D721Med (cell line): ENCODE measurements at regions not wholly inside any gene's neighbourhood (a gene's known extent, or its start where the extent isn't known, plus 50 kb on each side); places are given as distances from the start of the nearest gene placed in this dataset.

Source experiments
- DNase-seq: peaks from one replicate; pipeline ENCODE4 v3.0.0; 2011; ENCODE audit warnings: low spot score; ENCODE audit not compliant: insufficient read length
- FAIRE-seq: peaks from 2 replicates; lab custom pipeline; 2011; peaks lifted over from hg19 to GRCh38; lab: Jason Lieb, UNC
- TF ChIP-seq, protein P1 (sequence below): IDR thresholded peaks from 2 replicates; pipeline ENCODE4 v1.5.1; 2012; ENCODE audit warnings: mild to moderate bottlenecking, control low read depth; ENCODE audit not compliant: insufficient read depth; ENCODE audit errors: missing control alignments

DNA sequence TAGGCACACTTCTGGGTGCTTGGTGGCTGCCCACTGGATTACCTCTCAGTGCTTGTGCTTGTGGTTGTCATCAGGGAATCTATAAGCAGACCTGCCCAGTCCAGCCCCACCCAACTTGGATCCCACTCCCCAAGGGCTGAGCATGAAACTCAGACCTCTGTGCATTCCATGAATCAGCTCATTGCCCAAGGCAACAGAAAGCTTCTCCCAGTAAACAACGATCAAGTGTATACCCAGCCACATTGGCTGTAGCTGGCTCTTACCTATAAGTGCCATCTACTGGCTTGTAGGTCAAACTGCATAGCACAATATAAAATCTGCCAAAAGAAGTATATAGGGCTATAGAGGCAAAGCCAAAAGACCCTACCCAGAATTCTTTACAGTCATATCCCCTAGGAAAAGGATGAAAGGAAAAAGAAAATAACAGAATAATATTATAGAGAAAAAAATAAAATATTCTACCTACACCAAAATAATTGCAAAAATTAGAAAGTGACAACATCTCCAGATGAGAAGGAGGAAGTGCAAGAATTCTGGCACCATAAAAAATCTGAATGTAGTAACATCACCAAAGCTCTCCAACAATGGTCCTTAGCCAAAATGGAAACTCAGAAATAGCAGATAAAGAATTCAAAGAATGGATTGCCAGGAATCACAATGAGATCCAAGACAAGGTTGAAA lies 321.0 kb upstream of the TRPC7 start:
- FAIRE-seq (no peak), DNase-seq (no peak)
- TF ChIP-seq, protein P1, sequence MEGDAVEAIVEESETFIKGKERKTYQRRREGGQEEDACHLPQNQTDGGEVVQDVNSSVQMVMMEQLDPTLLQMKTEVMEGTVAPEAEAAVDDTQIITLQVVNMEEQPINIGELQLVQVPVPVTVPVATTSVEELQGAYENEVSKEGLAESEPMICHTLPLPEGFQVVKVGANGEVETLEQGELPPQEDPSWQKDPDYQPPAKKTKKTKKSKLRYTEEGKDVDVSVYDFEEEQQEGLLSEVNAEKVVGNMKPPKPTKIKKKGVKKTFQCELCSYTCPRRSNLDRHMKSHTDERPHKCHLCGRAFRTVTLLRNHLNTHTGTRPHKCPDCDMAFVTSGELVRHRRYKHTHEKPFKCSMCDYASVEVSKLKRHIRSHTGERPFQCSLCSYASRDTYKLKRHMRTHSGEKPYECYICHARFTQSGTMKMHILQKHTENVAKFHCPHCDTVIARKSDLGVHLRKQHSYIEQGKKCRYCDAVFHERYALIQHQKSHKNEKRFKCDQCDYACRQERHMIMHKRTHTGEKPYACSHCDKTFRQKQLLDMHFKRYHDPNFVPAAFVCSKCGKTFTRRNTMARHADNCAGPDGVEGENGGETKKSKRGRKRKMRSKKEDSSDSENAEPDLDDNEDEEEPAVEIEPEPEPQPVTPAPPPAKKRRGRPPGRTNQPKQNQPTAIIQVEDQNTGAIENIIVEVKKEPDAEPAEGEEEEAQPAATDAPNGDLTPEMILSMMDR, result peak; percentile 77

DNA sequence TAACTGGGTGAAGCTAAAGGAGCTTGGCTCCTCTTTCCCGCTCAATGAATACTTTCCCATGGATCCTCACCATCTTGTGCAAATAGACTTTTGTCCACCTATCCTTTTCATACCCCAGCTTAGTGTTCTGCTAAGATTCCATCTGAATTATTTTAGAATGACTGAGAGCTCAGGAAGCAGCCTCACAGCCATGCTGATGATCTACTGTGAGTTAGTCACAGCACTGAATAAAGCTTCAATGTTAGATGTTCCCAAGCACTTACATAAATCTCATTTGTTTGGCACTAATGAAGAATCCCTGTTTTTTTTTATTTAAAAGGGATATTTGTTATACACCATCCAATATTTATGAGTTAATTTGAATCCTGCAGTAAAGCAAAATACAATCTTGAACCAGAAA lies 317.6 kb upstream of the TRPC7 start:
- TF ChIP-seq, protein P1, result no peak
- FAIRE-seq, result no peak
- DNase-seq, result no peak

DNA sequence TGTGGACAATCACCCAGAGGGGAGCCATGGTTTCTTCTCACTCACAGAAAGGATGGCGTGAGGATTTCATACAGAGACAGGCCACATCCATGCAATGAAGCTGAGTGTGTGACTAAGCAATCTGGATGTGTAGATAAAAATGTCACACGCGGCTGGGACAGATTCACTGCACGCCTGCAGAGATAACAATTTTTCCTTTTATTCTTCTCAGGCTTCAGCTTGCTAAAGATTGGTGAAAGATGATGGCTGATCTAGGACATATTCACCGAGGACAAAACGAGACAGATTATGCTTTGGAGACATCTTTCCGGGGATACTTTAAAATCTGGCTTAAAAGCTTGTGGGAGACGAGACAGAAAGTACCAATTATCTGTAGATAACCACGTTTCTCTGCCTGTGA lies 313.9 kb upstream of the TRPC7 start:
- TF ChIP-seq, protein P1, result no peak
- DNase-seq (no peak), FAIRE-seq (no peak)

DNA sequence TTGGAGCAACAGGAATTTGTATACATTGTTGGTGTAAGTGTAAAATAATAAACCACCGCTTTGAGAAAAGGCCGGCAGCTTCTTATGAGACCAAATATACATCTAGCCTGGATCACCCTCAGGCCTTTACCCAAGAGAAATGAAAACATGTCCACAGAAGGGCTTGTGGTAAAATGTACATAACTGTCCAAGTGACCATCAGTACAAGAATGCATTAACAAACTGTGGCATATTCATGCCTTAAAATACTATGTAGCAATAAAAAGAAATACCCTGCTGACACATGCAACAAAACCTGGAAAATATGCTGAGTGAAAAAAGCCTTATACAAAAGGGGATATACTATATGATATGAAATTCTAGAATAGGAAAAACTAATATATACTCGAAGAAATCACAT lies 311.9 kb upstream of the TRPC7 start:
- no peak for FAIRE-seq
- no peak for DNase-seq
- TF ChIP-seq, protein P1, result no peak

DNA sequence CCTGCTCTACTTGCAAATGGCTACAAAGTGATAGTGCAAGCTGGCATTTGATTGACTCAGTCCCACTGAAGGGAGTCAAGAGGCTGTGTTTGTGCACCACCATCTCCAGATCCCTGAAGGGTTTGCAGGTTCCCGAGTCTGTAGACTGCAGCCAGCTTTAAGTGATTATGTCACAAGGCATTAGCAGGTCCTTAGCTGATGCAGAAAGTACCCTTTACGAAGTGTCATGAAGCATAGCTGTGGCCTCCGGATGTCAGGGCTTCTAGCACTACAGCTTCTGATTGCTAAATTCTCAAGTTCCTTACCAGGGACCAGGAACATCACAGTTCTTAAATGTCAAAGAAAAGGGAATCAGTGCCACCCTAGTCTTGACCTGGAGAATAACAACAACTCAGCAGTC lies 311.3 kb upstream of the TRPC7 start:
- DNase-seq (no peak), FAIRE-seq (no peak)
- TF ChIP-seq, protein P1, result no peak

DNA sequence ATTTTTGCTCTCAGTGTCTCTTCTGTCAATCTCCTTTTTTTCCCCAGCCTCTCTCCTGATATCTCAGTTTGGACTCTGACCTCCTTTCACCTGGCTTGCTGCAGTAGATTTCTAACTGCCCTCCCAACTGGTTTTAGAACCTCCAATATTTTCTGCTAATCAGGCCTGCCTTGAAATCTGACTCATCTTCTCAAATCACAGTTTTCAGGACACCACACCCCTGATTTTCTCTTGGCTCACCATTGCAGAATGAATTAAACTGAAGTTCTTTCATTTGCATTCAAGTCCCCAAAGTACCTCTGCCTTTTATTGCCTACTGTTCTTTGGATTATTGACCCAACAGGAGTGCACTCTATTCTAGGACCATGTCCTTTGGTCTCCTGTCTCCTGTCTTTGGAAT lies 310.4 kb upstream of the TRPC7 start:
- TF ChIP-seq, protein P1, result no peak
- FAIRE-seq (no peak), DNase-seq (no peak)

DNA sequence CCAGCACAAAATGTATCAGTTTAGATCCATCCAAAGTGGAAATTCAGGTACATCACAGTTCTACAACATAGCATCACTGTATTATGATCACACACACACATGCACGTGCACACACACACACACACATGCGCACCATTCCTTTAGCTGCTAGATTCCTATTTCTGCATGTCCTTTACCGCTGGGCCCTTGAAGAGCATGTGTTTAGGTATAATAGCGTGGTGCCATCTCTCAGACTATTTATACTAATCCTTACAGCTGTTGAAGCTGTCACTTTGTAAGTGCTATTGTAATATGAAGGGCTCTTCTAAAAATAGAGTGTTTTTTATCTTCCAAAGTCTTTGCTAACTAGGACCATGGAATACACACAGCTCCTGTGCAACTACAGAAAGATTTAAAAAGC lies 308.8 kb upstream of the TRPC7 start:
- DNase-seq (no peak), FAIRE-seq (no peak)

More for the DNA sequence above, 308.8 kb upstream of the TRPC7 start:
- TF ChIP-seq, protein P1, result no peak
